ENCODE measurements at regions not wholly inside any gene's neighbourhood (a gene's known extent, or its start where the extent isn't known, plus 50 kb on each side); places are given as distances from the start of the nearest gene placed in this dataset.

DNA sequence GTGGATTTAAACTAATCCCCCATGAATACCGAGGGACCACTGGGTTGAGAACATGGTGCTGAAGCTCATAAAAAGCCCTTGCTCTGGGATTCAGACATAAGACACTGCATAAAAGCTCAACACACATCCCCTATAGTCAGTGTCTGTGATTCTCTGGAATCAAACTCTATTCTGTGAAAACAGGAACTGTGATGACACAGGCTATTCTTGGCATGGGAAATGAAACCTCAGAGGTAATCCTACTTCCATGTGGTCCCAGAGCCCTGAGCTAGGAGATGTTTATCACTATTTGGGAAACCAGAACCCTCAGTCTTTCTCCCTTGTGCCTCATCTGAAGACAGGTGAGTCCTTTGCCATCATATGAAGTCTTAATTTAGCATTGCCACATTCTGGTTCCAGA lies 135.4 kb upstream of the PRSS3 start:
- H3K4me3 ChIP-seq (ENCODE audit: low read length), result no peak overlapping the region

DNA sequence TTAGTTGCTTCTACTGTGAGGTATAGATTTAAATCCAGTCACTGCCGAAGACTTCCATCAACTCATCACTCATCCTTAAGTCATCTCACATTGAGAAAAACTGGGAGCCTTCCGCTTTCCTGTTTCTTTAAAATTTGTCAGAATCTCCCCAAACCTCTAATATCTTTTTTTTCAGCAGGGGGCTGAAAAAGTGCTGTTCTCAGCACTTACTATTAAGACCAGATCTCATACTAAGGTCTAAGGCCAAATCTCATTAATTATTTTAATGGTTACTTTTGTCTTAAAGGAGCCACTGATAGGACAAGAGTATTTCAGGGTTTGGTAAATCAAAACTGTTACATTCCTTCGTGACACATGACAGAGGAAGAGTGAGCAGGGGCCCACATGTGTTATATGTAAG lies 134.6 kb upstream of the PRSS3 start:
- Histone ChIP-seq H3K27me3 (ENCODE audit: control insufficient read depth, insufficient read depth, low read length, poor library complexity, severe bottlenecking) (peaks cover 8% of the 10 kb centered on the region), H3K4me3 (ENCODE audit: low read length) (no peak overlapping the region), H3K36me3 (ENCODE audit: control insufficient read depth, insufficient read depth, low read length) (no peaks in the 10 kb centered on the region), H3K9me3 (ENCODE audit: control insufficient read depth, low read length) (no peaks in the 10 kb centered on the region), H3K4me1 (ENCODE audit: control insufficient read depth, insufficient read depth, low read length) (no peaks in the 10 kb centered on the region), H3K27ac (ENCODE audit: low read depth, low read length) (no peak overlapping the region), H3K9ac (ENCODE audit: extremely low read depth, low read length, poor library complexity, severe bottlenecking) (no peak overlapping the region)
- TF ChIP-seq, protein P1, sequence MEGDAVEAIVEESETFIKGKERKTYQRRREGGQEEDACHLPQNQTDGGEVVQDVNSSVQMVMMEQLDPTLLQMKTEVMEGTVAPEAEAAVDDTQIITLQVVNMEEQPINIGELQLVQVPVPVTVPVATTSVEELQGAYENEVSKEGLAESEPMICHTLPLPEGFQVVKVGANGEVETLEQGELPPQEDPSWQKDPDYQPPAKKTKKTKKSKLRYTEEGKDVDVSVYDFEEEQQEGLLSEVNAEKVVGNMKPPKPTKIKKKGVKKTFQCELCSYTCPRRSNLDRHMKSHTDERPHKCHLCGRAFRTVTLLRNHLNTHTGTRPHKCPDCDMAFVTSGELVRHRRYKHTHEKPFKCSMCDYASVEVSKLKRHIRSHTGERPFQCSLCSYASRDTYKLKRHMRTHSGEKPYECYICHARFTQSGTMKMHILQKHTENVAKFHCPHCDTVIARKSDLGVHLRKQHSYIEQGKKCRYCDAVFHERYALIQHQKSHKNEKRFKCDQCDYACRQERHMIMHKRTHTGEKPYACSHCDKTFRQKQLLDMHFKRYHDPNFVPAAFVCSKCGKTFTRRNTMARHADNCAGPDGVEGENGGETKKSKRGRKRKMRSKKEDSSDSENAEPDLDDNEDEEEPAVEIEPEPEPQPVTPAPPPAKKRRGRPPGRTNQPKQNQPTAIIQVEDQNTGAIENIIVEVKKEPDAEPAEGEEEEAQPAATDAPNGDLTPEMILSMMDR (conservative IDR thresholded peaks at IDR 0.05), result no peak
- Mint-ChIP-seq H3K4me1 (no peaks in the 10 kb centered on the region), H3K27me3 (ENCODE audit: insufficient read depth) (peaks cover 31% of the 10 kb centered on the region), H3K4me3 (no peak overlapping the region), H3K36me3 (ENCODE audit: low read depth) (no peaks in the 10 kb centered on the region), H3K9me3 (no peaks in the 10 kb centered on the region), H3K27ac (no peak overlapping the region)
- DNase-seq, result no peak
- WGBS, 2 experiments (ENCODE audit: insufficient coverage in 1 of 2, insufficient read length in 1 of 2), result 86 to 93% methylated on average over 3 of the region's 3 CpGs

More for the DNA sequence above, 135.4 kb upstream of the PRSS3 start:
- no peaks in the 10 kb centered on the region for H3K9me3 ChIP-seq (ENCODE audit: control insufficient read depth, low read length)
- TF ChIP-seq, protein P1 (conservative IDR thresholded peaks at IDR 0.05), result no peak
- no peak overlapping the region for H3K4me3 Mint-ChIP-seq
- no peak for DNase-seq
- H3K36me3 ChIP-seq (ENCODE audit: control insufficient read depth, insufficient read depth, low read length), result no peaks in the 10 kb centered on the region
- no peak overlapping the region for H3K27ac Mint-ChIP-seq
- peaks cover 8% of the 10 kb centered on the region for H3K27me3 ChIP-seq (ENCODE audit: control insufficient read depth, insufficient read depth, low read length, poor library complexity, severe bottlenecking)
- H3K27me3 Mint-ChIP-seq (ENCODE audit: insufficient read depth), result peaks cover 36% of the 10 kb centered on the region
- 76% methylated on average over 1 of the region's 1 CpG; no CpG with 5 or more reads in 1 of the 2 experiments for WGBS, 2 experiments (ENCODE audit: insufficient coverage in 1 of 2, insufficient read length in 1 of 2)
- H3K9ac ChIP-seq (ENCODE audit: extremely low read depth, low read length, poor library complexity, severe bottlenecking), result no peak overlapping the region
- H3K9me3 Mint-ChIP-seq, result no peaks in the 10 kb centered on the region
- H3K4me1 Mint-ChIP-seq, result no peaks in the 10 kb centered on the region
- H3K36me3 Mint-ChIP-seq (ENCODE audit: low read depth), result no peaks in the 10 kb centered on the region
- no peak overlapping the region for H3K27ac ChIP-seq (ENCODE audit: low read depth, low read length)
- no peaks in the 10 kb centered on the region for H3K4me1 ChIP-seq (ENCODE audit: control insufficient read depth, insufficient read depth, low read length)

DNA sequence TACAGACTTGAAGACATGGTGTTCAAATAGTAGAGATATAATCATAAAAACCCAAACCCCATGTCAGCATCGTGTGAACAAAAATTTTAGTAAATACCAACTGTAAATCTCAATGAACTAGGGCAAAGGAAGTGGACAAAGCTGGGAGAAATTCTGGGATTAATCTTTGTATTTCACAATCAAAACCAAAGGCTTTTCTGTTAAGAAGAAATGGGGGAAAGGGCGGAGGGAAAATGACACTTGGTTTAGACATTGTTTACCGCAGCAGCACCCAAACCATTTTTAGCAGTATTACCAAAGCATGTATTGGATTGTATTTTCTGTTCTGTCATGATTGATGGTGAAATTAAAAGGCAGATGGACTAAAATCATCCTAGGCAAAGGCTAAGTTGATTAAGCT lies 134.2 kb upstream of the PRSS3 start:
- WGBS, 2 experiments (ENCODE audit: insufficient coverage in 1 of 2, insufficient read length in 1 of 2), result 94% methylated on average over 3 of the region's 3 CpGs; no CpG with 5 or more reads in 1 of the 2 experiments
- no peak overlapping the region for H3K27ac ChIP-seq (ENCODE audit: low read depth, low read length)
- no peak overlapping the region for H3K27ac Mint-ChIP-seq
- H3K4me3 ChIP-seq (ENCODE audit: low read length), result no peak overlapping the region
- no peak overlapping the region for H3K4me3 Mint-ChIP-seq
- H3K36me3 Mint-ChIP-seq (ENCODE audit: low read depth), result no peaks in the 10 kb centered on the region
- H3K4me1 Mint-ChIP-seq, result no peaks in the 10 kb centered on the region
- no peak overlapping the region for H3K9ac ChIP-seq (ENCODE audit: extremely low read depth, low read length, poor library complexity, severe bottlenecking)
- H3K27me3 ChIP-seq (ENCODE audit: control insufficient read depth, insufficient read depth, low read length, poor library complexity, severe bottlenecking), result peaks cover 8% of the 10 kb centered on the region
- H3K27me3 Mint-ChIP-seq (ENCODE audit: insufficient read depth), result peaks cover 31% of the 10 kb centered on the region
- no peak for DNase-seq
- TF ChIP-seq, protein P1 (conservative IDR thresholded peaks at IDR 0.05), result no peak
- no peaks in the 10 kb centered on the region for H3K9me3 ChIP-seq (ENCODE audit: control insufficient read depth, low read length)
- peaks cover 4% of the 10 kb centered on the region for H3K9me3 Mint-ChIP-seq
- no peaks in the 10 kb centered on the region for H3K36me3 ChIP-seq (ENCODE audit: control insufficient read depth, insufficient read depth, low read length)
- no peaks in the 10 kb centered on the region for H3K4me1 ChIP-seq (ENCODE audit: control insufficient read depth, insufficient read depth, low read length)

Measured in endodermal cell (in vitro differentiated cells).